HG03108 (cell line): ENCODE measurements at regions not wholly inside any gene's neighbourhood (a gene's known extent, or its start where the extent isn't known, plus 50 kb on each side); places are given as distances from the start of the nearest gene placed in this dataset.

ENCODE experiments used
- ATAC-seq: cut with Tn5 transposase; IDR thresholded peaks from one replicate; pipeline ENCODE4 v1.9.1; 2021; ENCODE audit warnings: moderate library complexity; ENCODE audit not compliant: unreplicated experiment

GRCh38 chr4:140316799-140317198 lies 56.6 kb upstream of the SCOC start:
- no peak for ATAC-seq

GRCh38 chr4:140315970-140316369 lies 57.5 kb upstream of the SCOC start:
- no peak for ATAC-seq

- no peak for ATAC-seq
Observed at GRCh38 chr4:140315438-140315837, 58.0 kb upstream of the SCOC start.

DNA sequence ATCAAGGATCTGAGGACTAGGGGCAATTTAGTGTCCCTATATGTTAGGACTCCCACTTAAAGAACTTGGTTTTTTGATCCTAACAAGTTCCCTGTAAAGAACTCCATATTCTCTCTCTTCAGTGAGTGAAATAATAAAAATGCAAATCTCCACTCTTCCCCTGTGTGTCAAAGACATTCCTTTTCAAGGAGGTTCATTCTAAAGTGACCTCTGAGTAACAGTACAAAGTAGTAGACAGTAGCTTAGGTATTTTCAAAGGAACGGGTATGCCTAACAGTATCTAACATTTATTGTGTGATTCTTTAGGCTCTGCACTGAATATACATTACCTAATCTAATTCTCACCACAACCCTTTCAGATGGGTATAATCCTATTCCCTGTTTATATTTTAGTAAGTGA lies 58.4 kb upstream of the SCOC start:
- ATAC-seq = no peak

- ATAC-seq = no peak
Observed at GRCh38 chr4:140312100-140312499, 61.3 kb upstream of the SCOC start.

DNA sequence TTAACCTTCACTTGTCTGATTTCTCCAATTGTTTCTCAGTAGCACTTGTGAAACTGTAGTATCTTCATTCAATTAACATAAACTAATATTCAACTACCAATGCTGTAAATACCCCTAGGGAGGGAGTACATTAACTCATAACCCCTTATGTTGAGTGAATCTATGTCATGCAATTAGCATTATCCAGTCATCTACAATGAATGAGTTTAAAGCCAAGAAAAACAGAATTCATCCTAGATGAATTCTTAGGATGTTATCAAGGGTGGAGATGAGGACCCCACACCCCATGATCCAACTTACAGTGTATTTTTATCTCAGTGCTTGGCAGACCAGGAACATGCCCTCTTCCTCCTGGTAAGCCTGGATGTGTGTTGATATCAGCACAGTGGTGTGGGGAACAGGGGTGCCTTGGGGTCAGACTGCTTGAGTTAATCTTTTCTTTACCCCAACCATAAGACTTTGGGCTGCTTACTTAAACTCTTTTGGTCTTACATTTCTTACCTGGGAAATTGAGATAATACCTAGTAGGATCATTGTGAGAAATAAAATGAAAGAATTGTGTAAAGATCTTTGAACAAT lies 62.1 kb upstream of the SCOC start:
- ATAC-seq = no peak

- ATAC-seq = no peak
Observed at GRCh38 chr4:140309124-140309870, 64.1 kb upstream of the SCOC start.

GRCh38 chr4:140308366-140309123 lies 64.9 kb upstream of the SCOC start:
- no peak for ATAC-seq

- ATAC-seq = no peak
Observed at GRCh38 chr4:140305053-140305452, 68.4 kb upstream of the SCOC start.

GRCh38 chr4:140304346-140304745 lies 69.1 kb upstream of the SCOC start:
- no peak for ATAC-seq

- ATAC-seq = no peak
Observed at GRCh38 chr4:140302151-140302859, 71.1 kb upstream of the SCOC start.

- no peak for ATAC-seq
Observed at GRCh38 chr4:140300271-140300970, 73.0 kb upstream of the SCOC start.

GRCh38 chr4:140298001-140298400 lies 75.4 kb upstream of the SCOC start:
- no peak for ATAC-seq

GRCh38 chr4:140297221-140297570 lies 76.2 kb upstream of the SCOC start:
- ATAC-seq = no peak

DNA sequence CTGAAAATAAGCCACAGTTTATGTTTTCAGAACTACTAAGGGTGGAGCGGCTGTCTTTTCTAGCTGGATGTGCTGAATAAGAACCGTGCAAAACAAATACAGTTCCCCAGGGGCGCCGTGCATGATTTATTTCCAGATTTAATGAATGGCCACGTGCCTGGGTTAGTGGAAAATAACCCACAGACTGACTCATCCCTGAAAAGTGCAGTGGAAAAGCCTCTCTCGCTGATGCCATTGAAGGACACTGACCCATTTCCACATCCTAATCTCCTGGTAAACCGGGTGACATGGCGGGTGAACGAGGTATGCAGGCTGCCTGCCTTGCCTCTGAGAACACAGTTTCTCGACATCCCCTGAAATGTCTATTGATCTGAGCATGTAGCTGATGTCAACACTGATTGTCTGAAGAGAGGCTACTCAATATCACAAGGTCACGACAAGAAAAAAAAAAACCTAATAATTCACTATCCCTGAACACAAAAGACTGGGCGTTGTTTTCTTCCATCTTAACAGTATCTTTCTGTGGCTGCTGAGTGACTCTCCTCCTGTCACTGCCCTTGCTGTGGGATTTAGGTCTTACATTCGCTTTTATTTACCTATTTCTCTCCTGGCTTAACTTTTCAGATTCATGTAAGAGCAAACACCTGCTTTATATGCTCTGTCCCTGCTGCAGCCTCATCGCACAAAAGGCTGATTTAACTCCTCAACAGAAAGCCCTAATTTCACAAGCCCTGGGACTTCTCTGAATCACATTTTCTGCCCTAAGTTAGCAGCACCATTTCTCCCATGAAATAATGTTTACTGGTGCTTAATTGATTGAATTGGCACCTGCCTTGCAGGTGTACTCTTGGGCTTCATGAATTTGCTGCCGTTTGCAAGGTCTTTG lies 76.9 kb upstream of the SCOC start:
- ATAC-seq = no peak

DNA sequence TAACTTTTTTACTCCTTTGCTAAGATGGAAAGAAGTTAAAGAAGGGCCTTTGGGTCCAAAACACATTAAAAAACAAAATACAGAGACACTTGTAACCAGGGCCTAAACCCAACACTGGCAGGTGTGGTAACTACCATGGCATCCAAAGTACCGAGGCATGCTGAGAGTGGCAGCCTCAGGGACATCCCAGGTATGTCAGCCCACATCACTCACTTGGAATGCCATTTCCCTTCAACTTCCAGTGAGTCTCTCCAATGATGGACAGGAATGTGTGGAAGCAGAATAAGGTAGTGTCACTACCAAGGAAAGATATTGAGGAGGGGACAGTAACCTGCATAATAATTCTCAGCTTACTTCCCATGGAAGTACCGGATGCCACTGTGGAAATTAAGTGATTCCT lies 79.5 kb upstream of the SCOC start:
- no peak for ATAC-seq

- no peak for ATAC-seq
Observed at GRCh38 chr4:140291259-140291658, 82.2 kb upstream of the SCOC start.

- no peak for ATAC-seq
Observed at GRCh38 chr4:140289486-140289885, 84.0 kb upstream of the SCOC start.

DNA sequence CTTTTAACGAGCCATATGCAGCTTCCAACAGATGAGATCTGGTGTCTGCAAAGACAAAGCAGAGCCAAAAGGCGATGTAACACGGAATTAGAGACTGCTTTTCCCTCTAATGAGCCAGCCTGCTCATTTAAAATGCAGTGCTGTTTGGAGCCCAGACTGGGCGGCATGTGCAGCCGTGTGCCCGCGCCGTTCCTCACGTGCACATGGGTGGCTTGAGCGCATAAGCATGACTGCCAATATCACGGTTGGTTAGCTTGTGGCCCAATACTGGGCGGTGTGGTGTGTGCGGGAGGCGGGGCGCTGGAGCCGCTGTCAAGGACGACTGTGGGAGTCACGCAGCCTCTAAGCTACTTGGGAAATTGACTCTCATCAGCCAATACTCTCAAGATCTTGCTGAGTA lies 87.0 kb upstream of the SCOC start:
- no peak for ATAC-seq

- ATAC-seq = no peak
Observed at GRCh38 chr4:140284456-140284855, 89.0 kb upstream of the SCOC start.
